Fibroblast of villous mesenchyme (primary cell): ENCODE measurements at regions not wholly inside any gene's neighbourhood (a gene's known extent, or its start where the extent isn't known, plus 50 kb on each side); places are given as distances from the start of the nearest gene placed in this dataset.
"Not testable (repeated sequence)": the region's sequence is repeated elsewhere in the genome, so short reads cannot be mapped to it uniquely, and the experiment has no call there.

Experiments
- DNase-seq: peaks from one replicate; pipeline ENCODE4 v3.0.0-alpha.2; 2010; ENCODE audit warnings: low read depth
- H3K4me3 ChIP-seq: 2 replicates; pipeline ENCODE4 v1.5.1; 2011; ENCODE audit warnings: low read depth, mild to moderate bottlenecking, low read length
- TF ChIP-seq, protein P1 (sequence below): IDR thresholded peaks from 2 replicates; pipeline ENCODE4 v1.5.1; 2012; ENCODE audit warnings: low read depth, mild to moderate bottlenecking, low read length; ENCODE audit not compliant: insufficient read depth

DNA sequence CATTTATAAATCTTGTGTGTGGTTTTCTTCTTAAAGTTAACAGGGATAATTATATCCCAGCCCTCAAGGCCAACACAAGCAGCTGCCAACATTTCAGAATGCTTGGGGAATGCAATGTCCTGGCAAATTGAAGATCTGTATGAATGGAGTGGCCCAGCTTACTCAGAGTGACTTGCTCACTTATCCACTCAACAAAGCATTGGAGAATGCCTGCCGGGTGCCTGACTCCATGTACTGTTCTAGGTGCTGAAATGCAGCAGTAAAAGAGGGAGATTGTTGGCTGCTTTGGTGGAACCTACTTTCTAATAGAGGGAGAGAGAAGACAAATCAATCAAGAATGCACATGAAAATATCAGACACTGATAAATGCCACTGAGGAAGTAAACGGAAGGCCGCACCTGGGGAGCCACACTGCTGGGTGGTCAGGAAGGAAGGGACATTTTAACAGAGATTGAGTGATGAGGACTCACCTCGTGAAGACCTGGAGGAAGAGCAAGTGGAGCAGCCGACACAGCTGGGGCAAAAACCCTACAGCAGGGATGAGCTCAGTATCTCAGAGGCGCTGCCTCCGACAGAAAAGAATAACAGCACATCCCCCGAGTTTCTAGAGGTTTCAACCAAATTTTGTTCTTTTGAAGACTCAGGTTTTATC lies 61.2 kb upstream of the VASH1 start:
- TF ChIP-seq, protein P1, sequence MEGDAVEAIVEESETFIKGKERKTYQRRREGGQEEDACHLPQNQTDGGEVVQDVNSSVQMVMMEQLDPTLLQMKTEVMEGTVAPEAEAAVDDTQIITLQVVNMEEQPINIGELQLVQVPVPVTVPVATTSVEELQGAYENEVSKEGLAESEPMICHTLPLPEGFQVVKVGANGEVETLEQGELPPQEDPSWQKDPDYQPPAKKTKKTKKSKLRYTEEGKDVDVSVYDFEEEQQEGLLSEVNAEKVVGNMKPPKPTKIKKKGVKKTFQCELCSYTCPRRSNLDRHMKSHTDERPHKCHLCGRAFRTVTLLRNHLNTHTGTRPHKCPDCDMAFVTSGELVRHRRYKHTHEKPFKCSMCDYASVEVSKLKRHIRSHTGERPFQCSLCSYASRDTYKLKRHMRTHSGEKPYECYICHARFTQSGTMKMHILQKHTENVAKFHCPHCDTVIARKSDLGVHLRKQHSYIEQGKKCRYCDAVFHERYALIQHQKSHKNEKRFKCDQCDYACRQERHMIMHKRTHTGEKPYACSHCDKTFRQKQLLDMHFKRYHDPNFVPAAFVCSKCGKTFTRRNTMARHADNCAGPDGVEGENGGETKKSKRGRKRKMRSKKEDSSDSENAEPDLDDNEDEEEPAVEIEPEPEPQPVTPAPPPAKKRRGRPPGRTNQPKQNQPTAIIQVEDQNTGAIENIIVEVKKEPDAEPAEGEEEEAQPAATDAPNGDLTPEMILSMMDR, result no peak
- no peak for DNase-seq
- H3K4me3 ChIP-seq, result no peak overlapping the region

DNA sequence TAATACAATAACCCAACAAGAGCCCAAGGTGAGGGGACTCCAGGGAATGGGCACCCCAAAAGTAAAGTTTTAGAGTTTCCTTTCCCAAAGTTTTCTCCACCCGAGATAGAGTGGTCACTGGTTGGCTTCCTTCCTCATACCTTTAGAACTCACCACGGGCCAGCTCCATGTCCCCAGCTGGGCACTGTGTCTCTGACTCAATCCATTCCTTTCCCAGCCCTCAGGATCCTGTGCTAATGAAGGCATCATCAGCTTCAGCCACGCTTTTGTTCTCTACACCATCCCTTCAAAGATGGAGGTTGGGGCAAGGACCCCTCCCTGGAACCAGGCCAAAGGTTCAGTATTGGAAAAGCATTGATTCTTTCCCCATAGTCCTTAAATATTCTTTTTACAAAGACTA lies 59.8 kb upstream of the VASH1 start:
- no peak for DNase-seq
- TF ChIP-seq, protein P1, result no peak
- no peak overlapping the region for H3K4me3 ChIP-seq

DNA sequence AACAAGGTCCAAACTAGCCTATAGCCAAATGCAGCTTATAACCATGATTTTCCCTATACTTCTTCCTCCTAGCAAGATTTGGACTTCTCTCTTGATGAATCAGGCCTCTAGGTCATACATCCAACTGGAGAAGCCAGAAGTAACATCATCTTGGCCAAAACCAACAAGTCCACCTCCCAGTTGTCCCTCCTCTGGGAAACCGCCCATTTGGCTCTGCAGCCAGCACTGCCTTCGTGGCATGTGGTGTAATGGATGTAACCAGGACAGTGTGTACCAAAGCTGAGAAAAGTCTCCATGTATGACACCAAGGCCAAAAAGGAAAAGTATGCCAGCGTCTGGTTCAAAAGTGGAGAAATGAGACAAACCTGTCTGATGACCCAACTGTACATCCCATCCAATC lies 59.3 kb upstream of the VASH1 start:
- DNase-seq, result no peak
- TF ChIP-seq, protein P1, result no peak

DNA sequence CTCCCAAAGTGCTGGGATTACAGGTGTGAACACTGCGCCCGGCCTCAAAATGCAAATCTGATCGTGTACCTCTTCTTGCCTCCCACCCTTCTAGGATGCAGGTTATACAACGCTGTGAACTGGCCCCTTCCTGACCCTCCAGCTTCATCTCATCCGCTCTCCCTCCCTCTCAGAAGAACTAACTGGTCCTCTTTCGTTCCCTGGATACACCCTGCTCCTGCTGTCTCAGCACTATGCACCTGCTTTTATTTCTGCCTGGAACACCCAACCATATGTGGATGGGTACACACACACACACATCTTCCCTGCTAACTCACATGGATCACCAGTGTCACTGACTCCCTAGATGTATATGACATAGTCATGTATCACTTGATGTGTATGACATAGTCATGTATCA lies 56.1 kb upstream of the VASH1 start:
- TF ChIP-seq, protein P1, result no peak
- no peak for DNase-seq
- no peak overlapping the region for H3K4me3 ChIP-seq

More for the DNA sequence above, 59.3 kb upstream of the VASH1 start:
- H3K4me3 ChIP-seq, result no peak overlapping the region

DNA sequence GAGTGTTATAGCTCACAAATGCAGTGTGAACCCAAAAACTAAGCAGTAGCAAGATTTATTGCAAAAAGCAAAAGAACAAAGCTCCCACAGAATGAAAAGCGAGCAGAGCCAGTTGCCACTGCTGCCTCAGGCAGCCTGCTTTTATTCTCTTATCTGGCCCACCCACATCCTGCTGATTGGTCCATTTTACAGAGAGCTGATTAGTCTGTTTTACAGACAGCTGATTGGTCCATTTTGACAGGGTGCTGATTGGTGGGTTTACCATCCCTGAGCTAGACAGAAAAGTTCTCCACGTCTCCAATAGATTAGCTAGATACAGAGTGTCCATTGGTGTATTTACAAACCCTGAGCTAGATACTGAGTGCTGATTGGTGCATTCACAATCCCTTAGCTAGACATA lies 55.1 kb upstream of the VASH1 start:
- not testable (repeated sequence) for H3K4me3 ChIP-seq, DNase-seq

DNA sequence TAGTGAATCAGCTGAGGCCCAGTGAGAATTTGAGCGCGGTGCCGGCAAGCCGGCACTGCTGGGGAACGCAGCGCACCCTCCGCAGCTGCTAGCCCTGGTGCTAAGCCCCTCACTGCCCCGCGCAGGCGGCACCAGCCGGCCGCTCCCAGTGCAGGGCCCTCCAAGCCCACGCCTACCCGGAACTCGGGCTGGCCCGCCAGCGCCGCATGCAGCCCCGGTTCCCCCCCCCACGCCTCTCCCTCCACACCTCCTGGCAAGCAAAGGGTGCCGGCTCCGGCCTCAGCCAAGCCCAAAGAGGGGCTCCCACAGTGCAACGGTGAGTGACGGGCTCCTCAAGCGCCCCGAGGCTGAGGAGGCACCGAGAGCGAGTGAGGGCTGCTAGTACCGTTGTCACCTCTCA lies 54.5 kb upstream of the VASH1 start:
- TF ChIP-seq, protein P1, result no peak
- no peak for DNase-seq

DNA sequence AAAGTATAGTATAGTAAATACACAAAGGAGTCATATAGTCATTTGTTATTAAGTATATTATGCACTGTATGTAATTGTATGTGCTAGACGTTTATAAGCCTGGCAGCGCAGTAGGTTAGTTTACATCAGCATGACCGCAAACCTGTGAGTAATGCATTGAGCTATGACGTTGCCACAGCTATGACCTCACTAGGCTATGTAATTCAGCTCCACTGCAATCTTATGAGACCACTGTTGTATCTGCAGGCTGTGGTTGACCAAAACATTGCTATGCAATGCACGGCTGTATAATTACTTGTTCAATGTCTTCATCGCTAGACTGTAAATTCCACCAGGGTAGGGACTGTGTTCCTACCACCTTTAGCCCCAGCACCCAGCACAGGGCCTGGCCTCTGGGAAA lies 53.2 kb upstream of the VASH1 start:
- TF ChIP-seq, protein P1, result no peak
- DNase-seq, result no peak
- H3K4me3 ChIP-seq, result no peak overlapping the region

More for the DNA sequence above, 54.5 kb upstream of the VASH1 start:
- no peak overlapping the region for H3K4me3 ChIP-seq
